OCI-LY1 (cell line): ENCODE measurements at regions not wholly inside any gene's neighbourhood (a gene's known extent, or its start where the extent isn't known, plus 50 kb on each side); places are given as distances from the start of the nearest gene placed in this dataset.

ENCODE experiments used
- EZH2 ChIP-seq: fragments of 200-600 bp; sonication (generic), shearing (Covaris generic); IDR thresholded peaks from 2 replicates; pipeline ENCODE4 v1.8.0; 2017; ENCODE audit warnings: borderline replicate concordance, mixed run types, mild to moderate bottlenecking, antibody characterized with exemption, low read length, moderate library complexity, mixed read lengths
- TF ChIP-seq, protein P1 (sequence below): fragments of 200-600 bp; sonication (generic), shearing (Covaris generic); IDR thresholded peaks from 2 replicates; pipeline ENCODE4 v1.5.1; 2017; ENCODE audit warnings: mild to moderate bottlenecking, antibody characterized with exemption, low read length, moderate library complexity, mixed read lengths

DNA sequence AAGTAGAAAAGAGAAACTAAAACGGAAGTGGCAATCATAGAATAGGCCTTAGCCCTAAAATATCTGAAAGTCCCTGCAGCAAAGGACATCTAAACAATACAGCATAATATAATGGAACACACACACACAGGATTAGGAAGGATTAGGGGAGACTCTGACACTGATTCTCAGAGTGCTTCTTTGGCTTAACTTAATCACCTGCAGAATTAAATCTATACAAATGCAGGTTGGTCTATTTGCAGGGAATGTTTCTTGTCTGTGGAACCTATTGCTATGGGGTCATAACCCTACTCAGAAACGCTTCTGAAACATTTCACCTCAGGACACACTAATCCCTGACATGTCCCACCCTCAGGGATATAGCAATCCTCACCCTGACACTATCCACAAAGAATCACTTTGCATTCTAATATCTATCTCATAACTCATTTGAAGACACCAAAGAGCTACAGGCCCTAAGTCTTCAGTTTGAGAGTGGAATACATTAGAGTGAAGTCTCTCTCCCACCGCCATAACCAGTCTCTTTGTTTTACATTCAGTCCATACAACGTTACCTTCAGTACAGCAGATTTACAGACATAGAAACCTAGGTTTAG is 1041.2 kb downstream of the TUSC7 start:
- TF ChIP-seq, protein P1, sequence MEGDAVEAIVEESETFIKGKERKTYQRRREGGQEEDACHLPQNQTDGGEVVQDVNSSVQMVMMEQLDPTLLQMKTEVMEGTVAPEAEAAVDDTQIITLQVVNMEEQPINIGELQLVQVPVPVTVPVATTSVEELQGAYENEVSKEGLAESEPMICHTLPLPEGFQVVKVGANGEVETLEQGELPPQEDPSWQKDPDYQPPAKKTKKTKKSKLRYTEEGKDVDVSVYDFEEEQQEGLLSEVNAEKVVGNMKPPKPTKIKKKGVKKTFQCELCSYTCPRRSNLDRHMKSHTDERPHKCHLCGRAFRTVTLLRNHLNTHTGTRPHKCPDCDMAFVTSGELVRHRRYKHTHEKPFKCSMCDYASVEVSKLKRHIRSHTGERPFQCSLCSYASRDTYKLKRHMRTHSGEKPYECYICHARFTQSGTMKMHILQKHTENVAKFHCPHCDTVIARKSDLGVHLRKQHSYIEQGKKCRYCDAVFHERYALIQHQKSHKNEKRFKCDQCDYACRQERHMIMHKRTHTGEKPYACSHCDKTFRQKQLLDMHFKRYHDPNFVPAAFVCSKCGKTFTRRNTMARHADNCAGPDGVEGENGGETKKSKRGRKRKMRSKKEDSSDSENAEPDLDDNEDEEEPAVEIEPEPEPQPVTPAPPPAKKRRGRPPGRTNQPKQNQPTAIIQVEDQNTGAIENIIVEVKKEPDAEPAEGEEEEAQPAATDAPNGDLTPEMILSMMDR: no peak
- no peak for TF ChIP-seq EZH2
